NCI-H345 (cell line): ENCODE measurements at regions not wholly inside any gene's neighbourhood (a gene's known extent, or its start where the extent isn't known, plus 50 kb on each side); places are given as distances from the start of the nearest gene placed in this dataset.
A peak's percentile ranks its signal among the peaks of the same experiment; 100 is the strongest.

ENCODE experiments used
- DNase-seq: peaks from one replicate; lab custom pipeline; 2025; lab: John Stamatoyannopoulos, UW

- no peak for DNase-seq
These were observed 94.3 kb upstream of the NR3C1 start for GRCh38 chr5:143497749-143498148.

- no peak for DNase-seq
These were observed 93.5 kb upstream of the NR3C1 start for GRCh38 chr5:143496943-143497342.

GRCh38 chr5:143495821-143496275 lies 92.4 kb upstream of the NR3C1 start:
- peak; percentile 29 for DNase-seq

GRCh38 chr5:143495110-143495509 lies 91.6 kb upstream of the NR3C1 start:
- no peak for DNase-seq

GRCh38 chr5:143494595-143494994 lies 91.1 kb upstream of the NR3C1 start:
- no peak for DNase-seq

- DNase-seq = no peak
These were observed 90.7 kb upstream of the NR3C1 start for GRCh38 chr5:143494162-143494561.

- DNase-seq = no peak
These were observed 89.3 kb upstream of the NR3C1 start for GRCh38 chr5:143492783-143493182.

- no peak for DNase-seq
These were observed 88.2 kb upstream of the NR3C1 start for GRCh38 chr5:143491646-143492045.

- no peak for DNase-seq
These were observed 84.9 kb upstream of the NR3C1 start for GRCh38 chr5:143488381-143488780.

GRCh38 chr5:143484601-143485000 lies 81.1 kb upstream of the NR3C1 start:
- DNase-seq = no peak

GRCh38 chr5:143481697-143482531 lies 78.4 kb upstream of the NR3C1 start:
- no peak for DNase-seq

GRCh38 chr5:143480001-143480400 lies 76.5 kb upstream of the NR3C1 start:
- no peak for DNase-seq

GRCh38 chr5:143479394-143479793 lies 75.9 kb upstream of the NR3C1 start:
- no peak for DNase-seq

GRCh38 chr5:143476601-143477211 lies 73.2 kb upstream of the NR3C1 start:
- no peak for DNase-seq

- DNase-seq = no peak
These were observed 71.1 kb upstream of the NR3C1 start for GRCh38 chr5:143474616-143475015.

GRCh38 chr5:143473481-143473880 lies 70.0 kb upstream of the NR3C1 start:
- no peak for DNase-seq

- no peak for DNase-seq
These were observed 69.1 kb upstream of the NR3C1 start for GRCh38 chr5:143472576-143472975.

GRCh38 chr5:143471666-143472464 lies 68.4 kb upstream of the NR3C1 start:
- DNase-seq = no peak

GRCh38 chr5:143471041-143471509 lies 67.6 kb upstream of the NR3C1 start:
- DNase-seq = no peak

- no peak for DNase-seq
These were observed 66.6 kb upstream of the NR3C1 start for GRCh38 chr5:143470120-143470519.

- no peak for DNase-seq
These were observed 65.6 kb upstream of the NR3C1 start for GRCh38 chr5:143469125-143469524.

- DNase-seq = no peak
These were observed 63.1 kb upstream of the NR3C1 start for GRCh38 chr5:143466632-143467031.
